ENCODE measurements at regions not wholly inside any gene's neighbourhood (a gene's known extent, or its start where the extent isn't known, plus 50 kb on each side); places are given as distances from the start of the nearest gene placed in this dataset.
"Not testable (repeated sequence)": the region's sequence is repeated elsewhere in the genome, so short reads cannot be mapped to it uniquely, and the experiment has no call there.

GRCh38 chr3:10695186-10695585 is 120.8 kb upstream of the SLC6A11 start:
- TF ChIP-seq CTCF (IDR thresholded peaks at IDR 0.05); HOXA7 (CRISPR knock-in tag; IDR thresholded peaks at IDR 0.05): not testable (repeated sequence)
